ENCODE measurements at regions not wholly inside any gene's neighbourhood (a gene's known extent, or its start where the extent isn't known, plus 50 kb on each side); places are given as distances from the start of the nearest gene placed in this dataset.

DNA sequence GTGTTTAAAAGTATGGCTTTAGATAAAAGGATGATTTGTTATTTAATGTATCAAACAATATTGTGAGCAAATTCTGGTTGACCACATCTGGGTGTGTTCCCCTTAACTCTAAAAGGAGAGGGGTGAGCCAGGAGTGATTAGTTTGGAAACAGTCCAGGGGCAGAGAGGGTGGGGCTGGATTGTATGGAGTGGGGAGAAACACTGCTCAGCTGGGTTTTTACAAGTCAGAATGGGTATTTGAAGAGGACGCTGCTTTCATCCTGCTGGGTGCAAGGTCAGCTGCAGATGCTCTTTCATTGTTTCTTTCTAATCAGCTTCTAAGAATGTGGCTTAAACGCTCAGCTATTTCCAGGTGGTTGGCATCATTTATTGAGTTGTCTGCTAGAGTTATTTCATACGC, 82.8 kb upstream of the LIMCH1 start:
- ATAC-seq, result no peak
- TF ChIP-seq SNAI2 (CRISPR knock-in tag; IDR thresholded peaks at IDR 0.05) (no peak), TOX (CRISPR knock-in tag; IDR thresholded peaks at IDR 0.05; ENCODE audit: borderline replicate concordance) (no peak)

DNA sequence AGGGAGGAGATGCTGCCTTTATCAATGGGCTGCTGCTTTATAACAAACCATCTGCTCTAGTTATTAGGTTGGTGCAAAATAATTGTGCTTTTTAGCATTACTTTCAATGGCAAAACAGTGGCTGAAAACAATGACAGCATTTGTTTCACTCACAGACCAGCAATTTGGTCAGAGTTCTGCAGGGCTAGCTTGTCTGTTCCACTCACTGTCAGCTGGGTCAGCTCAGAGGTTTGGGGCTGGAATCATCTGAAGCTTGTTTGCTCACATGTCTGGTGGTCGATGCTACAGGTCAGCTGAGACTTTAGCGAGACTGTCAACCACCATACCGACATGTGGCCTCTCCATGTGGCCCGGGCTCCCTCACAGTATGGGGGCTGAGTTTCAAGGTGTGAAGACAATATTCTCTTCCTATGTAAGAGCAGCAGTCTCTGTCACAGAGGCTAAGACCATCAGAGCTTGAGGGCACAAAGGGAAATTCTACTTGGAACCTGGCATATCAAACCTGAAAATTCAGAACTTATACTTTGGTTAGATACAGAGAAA, 81.3 kb upstream of the LIMCH1 start:
- TF ChIP-seq, protein P1, sequence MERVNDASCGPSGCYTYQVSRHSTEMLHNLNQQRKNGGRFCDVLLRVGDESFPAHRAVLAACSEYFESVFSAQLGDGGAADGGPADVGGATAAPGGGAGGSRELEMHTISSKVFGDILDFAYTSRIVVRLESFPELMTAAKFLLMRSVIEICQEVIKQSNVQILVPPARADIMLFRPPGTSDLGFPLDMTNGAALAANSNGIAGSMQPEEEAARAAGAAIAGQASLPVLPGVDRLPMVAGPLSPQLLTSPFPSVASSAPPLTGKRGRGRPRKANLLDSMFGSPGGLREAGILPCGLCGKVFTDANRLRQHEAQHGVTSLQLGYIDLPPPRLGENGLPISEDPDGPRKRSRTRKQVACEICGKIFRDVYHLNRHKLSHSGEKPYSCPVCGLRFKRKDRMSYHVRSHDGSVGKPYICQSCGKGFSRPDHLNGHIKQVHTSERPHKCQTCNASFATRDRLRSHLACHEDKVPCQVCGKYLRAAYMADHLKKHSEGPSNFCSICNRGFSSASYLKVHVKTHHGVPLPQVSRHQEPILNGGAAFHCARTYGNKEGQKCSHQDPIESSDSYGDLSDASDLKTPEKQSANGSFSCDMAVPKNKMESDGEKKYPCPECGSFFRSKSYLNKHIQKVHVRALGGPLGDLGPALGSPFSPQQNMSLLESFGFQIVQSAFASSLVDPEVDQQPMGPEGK (CRISPR knock-in tag; IDR thresholded peaks at IDR 0.05; ENCODE audit: borderline replicate concordance), result no peak
- TF ChIP-seq OSR1 (CRISPR knock-in tag; IDR thresholded peaks at IDR 0.05) (no peak), ESRRG (CRISPR knock-in tag; IDR thresholded peaks at IDR 0.05) (no peak), BACH2 (CRISPR knock-in tag; IDR thresholded peaks at IDR 0.05; ENCODE audit: borderline replicate concordance) (no peak), RARB (CRISPR knock-in tag; IDR thresholded peaks at IDR 0.05) (no peak), GLIS3 (CRISPR knock-in tag; IDR thresholded peaks at IDR 0.05) (no peak), ZNF70 (CRISPR knock-in tag; IDR thresholded peaks at IDR 0.05) (no peak), ZNF8 (CRISPR knock-in tag; IDR thresholded peaks at IDR 0.05) (no peak), TCF4 (CRISPR knock-in tag; IDR thresholded peaks at IDR 0.05; ENCODE audit: borderline replicate concordance) (no peak), SNAI2 (CRISPR knock-in tag; IDR thresholded peaks at IDR 0.05) (no peak), ARNTL (CRISPR knock-in tag; IDR thresholded peaks at IDR 0.05; ENCODE audit: borderline replicate concordance, low read depth) (no peak), CSDC2 (CRISPR knock-in tag; IDR thresholded peaks at IDR 0.05) (no peak), ISL1 (CRISPR knock-in tag; IDR thresholded peaks at IDR 0.05) (no peak), ZFP30 (CRISPR knock-in tag; IDR thresholded peaks at IDR 0.05) (no peak), TSHZ2 (CRISPR knock-in tag; IDR thresholded peaks at IDR 0.05) (no peak), ZFP3 (CRISPR knock-in tag; IDR thresholded peaks at IDR 0.05) (no peak), ZNF565 (CRISPR knock-in tag; conservative IDR thresholded peaks at IDR 0.05; ENCODE audit: low read depth) (no peak), CSRNP3 (CRISPR knock-in tag; IDR thresholded peaks at IDR 0.05) (no peak), PPARA (CRISPR knock-in tag; IDR thresholded peaks at IDR 0.05; ENCODE audit: borderline replicate concordance) (no peak)
- TF ChIP-seq, protein P2, sequence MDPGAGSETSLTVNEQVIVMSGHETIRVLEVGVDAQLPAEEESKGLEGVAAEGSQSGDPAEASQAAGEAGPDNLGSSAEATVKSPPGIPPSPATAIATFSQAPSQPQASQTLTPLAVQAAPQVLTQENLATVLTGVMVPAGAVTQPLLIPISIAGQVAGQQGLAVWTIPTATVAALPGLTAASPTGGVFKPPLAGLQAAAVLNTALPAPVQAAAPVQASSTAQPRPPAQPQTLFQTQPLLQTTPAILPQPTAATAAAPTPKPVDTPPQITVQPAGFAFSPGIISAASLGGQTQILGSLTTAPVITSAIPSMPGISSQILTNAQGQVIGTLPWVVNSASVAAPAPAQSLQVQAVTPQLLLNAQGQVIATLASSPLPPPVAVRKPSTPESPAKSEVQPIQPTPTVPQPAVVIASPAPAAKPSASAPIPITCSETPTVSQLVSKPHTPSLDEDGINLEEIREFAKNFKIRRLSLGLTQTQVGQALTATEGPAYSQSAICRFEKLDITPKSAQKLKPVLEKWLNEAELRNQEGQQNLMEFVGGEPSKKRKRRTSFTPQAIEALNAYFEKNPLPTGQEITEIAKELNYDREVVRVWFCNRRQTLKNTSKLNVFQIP (CRISPR knock-in tag; IDR thresholded peaks at IDR 0.05; ENCODE audit: borderline replicate concordance, low read depth), result no peak
- no peak for ATAC-seq

DNA sequence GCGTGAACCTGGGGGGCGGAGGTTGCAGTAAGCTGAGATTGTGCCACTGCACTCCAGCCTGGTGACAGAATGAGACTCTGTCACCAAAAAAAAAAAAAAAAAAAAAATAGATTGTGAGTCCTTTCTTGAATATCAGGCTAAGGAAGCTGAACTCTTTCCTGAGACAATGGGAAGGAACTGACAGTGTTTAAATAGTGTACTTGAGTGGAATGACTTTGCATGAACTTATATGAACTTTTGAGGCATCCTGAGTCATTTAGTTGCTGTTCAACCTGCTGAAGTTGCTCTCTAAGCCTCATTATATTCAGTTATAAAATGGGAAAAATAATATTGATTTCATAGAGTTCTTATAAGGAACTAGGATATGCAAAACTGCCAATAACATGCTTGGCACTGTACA, 79.3 kb upstream of the LIMCH1 start:
- TF ChIP-seq, protein P1 (CRISPR knock-in tag; IDR thresholded peaks at IDR 0.05; ENCODE audit: borderline replicate concordance), result no peak
- ATAC-seq, result no peak
